Colonic mucosa (tissue), 4 donors: ENCODE measurements at regions not wholly inside any gene's neighbourhood (a gene's known extent, or its start where the extent isn't known, plus 50 kb on each side); places are given as distances from the start of the nearest gene placed in this dataset.
"Not testable (repeated sequence)": the region's sequence is repeated elsewhere in the genome, so short reads cannot be mapped to it uniquely, and the experiment has no call there.

ENCODE experiments used
- DNase-seq: peaks from one replicate; pipeline ENCODE4 v3.0.0-alpha.2; 2020
- H3K27ac ChIP-seq: fragments of 200-600 bp; one replicate; pipeline ENCODE4 v1.8.0; 2021
- H3K27me3 ChIP-seq: fragments of 200-600 bp; one replicate; pipeline ENCODE4 v1.8.0; 2021
- H3K36me3 ChIP-seq: fragments of 200-600 bp; one replicate; pipeline ENCODE4 v1.8.0; 2021
- H3K4me1 ChIP-seq: fragments of 200-600 bp; one replicate; pipeline ENCODE4 v1.8.0; 2021; ENCODE audit warnings: mild to moderate bottlenecking
- H3K4me3 ChIP-seq: fragments of 200-600 bp; one replicate; pipeline ENCODE4 v1.8.0; 2021
- H3K9ac ChIP-seq, 2 donors: one replicate each; pipeline ENCODE4 v1.7.0; 2013; ENCODE audit warnings: control low read depth in 2 of 2, low read depth in 2 of 2, low read length in 2 of 2
- H3K9me3 ChIP-seq: fragments of 200-600 bp; one replicate; pipeline ENCODE4 v1.8.0; 2021
- CTCF ChIP-seq: fragments of 200-600 bp; IDR thresholded peaks from one replicate; pipeline ENCODE4 v1.8.0; 2022; ENCODE audit warnings: antibody characterized with exemption, mild to moderate bottlenecking
- intact Hi-C: fragments of 100-400 bp; cut with DNase I; formaldehyde crosslinking; loops from one replicate; pipeline ENCODE4 v1.14.1; 2022
- donor health status: healthy.
- donor health status: DM: no; HTN: no; CAD: no.
- donor health status: DM: no; HTN: no; CAD: no.

- no peak overlapping the region for H3K9ac ChIP-seq
- H3K4me1 ChIP-seq: no peaks in the 10 kb centered on the region
- H3K27ac ChIP-seq: no peak overlapping the region
- no peak for TF ChIP-seq CTCF
- H3K27me3 ChIP-seq: no peaks in the 10 kb centered on the region
- no peak for DNase-seq
- no peaks in the 10 kb centered on the region for H3K36me3 ChIP-seq
- H3K4me3 ChIP-seq: no peak overlapping the region
- intact Hi-C loops: no loop called here
- H3K9me3 ChIP-seq: no peaks in the 10 kb centered on the region
Observed at GRCh38 chr1:116292929-116293725, 79.9 kb upstream of the ATP1A1 start.

GRCh38 chr1:116297495-116298212, 75.4 kb upstream of the ATP1A1 start:
- no peaks in the 10 kb centered on the region for H3K9me3 ChIP-seq
- H3K4me1 ChIP-seq: no peaks in the 10 kb centered on the region
- no peaks in the 10 kb centered on the region for H3K36me3 ChIP-seq
- no peak for DNase-seq
- no peaks in the 10 kb centered on the region for H3K27me3 ChIP-seq
- no peak for TF ChIP-seq CTCF
- no peak overlapping the region for H3K9ac ChIP-seq
- no peak overlapping the region for H3K27ac ChIP-seq
- intact Hi-C loops: no loop called here
- H3K4me3 ChIP-seq: no peak overlapping the region

GRCh38 chr1:116298213-116298579, 74.8 kb upstream of the ATP1A1 start:
- H3K4me1 ChIP-seq, H3K27me3 ChIP-seq, H3K9ac ChIP-seq, H3K36me3 ChIP-seq, H3K27ac ChIP-seq, H3K9me3 ChIP-seq, H3K4me3 ChIP-seq, intact Hi-C loops, DNase-seq: not testable (repeated sequence)

- intact Hi-C loops: no loop called here
Observed at GRCh38 chr1:116298746-116299145, 74.3 kb upstream of the ATP1A1 start.

DNA sequence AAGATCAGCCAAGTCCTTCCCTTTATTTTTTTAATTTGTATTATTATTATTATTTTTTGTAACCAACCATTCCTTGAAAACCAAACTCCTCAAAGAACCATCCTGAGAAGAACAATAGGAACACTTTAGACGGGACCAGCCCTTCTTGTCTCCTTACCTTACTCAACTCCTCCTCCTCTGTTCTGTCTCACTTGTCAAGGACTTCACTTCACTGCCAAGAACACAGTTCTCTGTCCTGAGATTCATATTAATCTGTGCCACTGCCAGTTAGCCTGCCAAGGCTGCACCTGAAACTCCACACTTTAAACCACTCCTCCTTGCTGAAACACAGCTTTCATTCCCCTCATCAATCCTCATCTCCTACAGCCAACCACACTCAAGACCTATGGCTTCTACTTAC, 73.8 kb upstream of the ATP1A1 start:
- H3K4me3 ChIP-seq: no peak overlapping the region
- intact Hi-C loops: no loop called here
- H3K4me1 ChIP-seq: no peaks in the 10 kb centered on the region
- no peak overlapping the region for H3K27ac ChIP-seq
- no peaks in the 10 kb centered on the region for H3K9me3 ChIP-seq
- no peak for DNase-seq
- H3K9ac ChIP-seq: no peak overlapping the region
- no peaks in the 10 kb centered on the region for H3K27me3 ChIP-seq
- H3K36me3 ChIP-seq: no peaks in the 10 kb centered on the region
- TF ChIP-seq CTCF: no peak

More at GRCh38 chr1:116298746-116299145, 74.3 kb upstream of the ATP1A1 start:
- H3K27me3 ChIP-seq: no peaks in the 10 kb centered on the region
- no peak overlapping the region for H3K9ac ChIP-seq
- no peaks in the 10 kb centered on the region for H3K9me3 ChIP-seq
- no peaks in the 10 kb centered on the region for H3K36me3 ChIP-seq
- no peak overlapping the region for H3K4me3 ChIP-seq
- TF ChIP-seq CTCF: no peak
- H3K27ac ChIP-seq: no peak overlapping the region
- DNase-seq: no peak
- no peaks in the 10 kb centered on the region for H3K4me1 ChIP-seq

DNA sequence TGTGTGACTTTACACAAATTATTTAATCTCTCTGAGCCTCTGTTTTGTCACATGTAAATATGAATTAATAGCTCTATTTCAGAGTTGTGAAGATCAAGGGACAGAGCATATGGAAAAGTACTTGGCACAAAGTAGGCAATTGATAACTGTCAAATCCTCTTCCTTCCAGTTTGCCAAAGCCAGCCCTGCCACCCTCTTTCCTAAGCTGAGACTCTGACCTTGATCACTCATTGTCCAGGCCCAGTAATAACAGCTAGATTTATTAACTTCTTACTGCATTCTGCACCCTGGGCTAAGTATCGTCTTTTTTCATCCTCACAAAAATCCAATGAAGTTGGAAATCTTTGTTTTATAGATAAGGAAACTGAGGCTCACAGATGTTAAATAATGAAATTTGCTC, 70.8 kb upstream of the ATP1A1 start:
- DNase-seq: no peak
- H3K27me3 ChIP-seq: no peaks in the 10 kb centered on the region
- no peaks in the 10 kb centered on the region for H3K4me1 ChIP-seq
- no peak for TF ChIP-seq CTCF
- no peaks in the 10 kb centered on the region for H3K36me3 ChIP-seq
- H3K9me3 ChIP-seq: no peaks in the 10 kb centered on the region
- H3K27ac ChIP-seq: no peak overlapping the region
- H3K9ac ChIP-seq: no peak overlapping the region
- no peak overlapping the region for H3K4me3 ChIP-seq
- intact Hi-C loops: no loop called here
